Spleen (tissue), 11 donors: ENCODE measurements at regions not wholly inside any gene's neighbourhood (a gene's known extent, or its start where the extent isn't known, plus 50 kb on each side); places are given as distances from the start of the nearest gene placed in this dataset.

Source experiments
- DNase-seq: peaks from one replicate; pipeline ENCODE4 v3.0.0-alpha.2; 2020
- H3K27ac ChIP-seq, 8 donors: fragments of 200-600 bp; sonication (generic) in 7 of 8; 1 replicate in 4 of 8; 2 replicates in 4 of 8; pipeline versions ENCODE4 v1.5.0 to v1.8.0; 2016 to 2021; ENCODE audit warnings: inconsistent platforms in 4 of 8, mild to moderate bottlenecking in 4 of 8, moderate library complexity in 1 of 8
- H3K27me3 ChIP-seq, 7 donors: fragments of 200-600 bp; sonication (generic) in 6 of 7; replicated peaks in 1 of 7; 1 replicate in 4 of 7; 2 replicates in 3 of 7; pipeline versions ENCODE4 v1.5.0 to v1.8.0; 2016 to 2021; ENCODE audit warnings: inconsistent platforms in 3 of 7, mild to moderate bottlenecking in 1 of 7
- H3K36me3 ChIP-seq, 6 donors: fragments of 200-600 bp; sonication (generic) in 5 of 6; 1 replicate in 4 of 6; 2 replicates in 2 of 6; pipeline versions ENCODE4 v1.5.0 to v1.8.0; 2016 to 2021; ENCODE audit warnings: inconsistent platforms in 2 of 6
- H3K4me1 ChIP-seq, 6 donors: fragments of 200-600 bp; sonication (generic) in 5 of 6; 1 replicate in 3 of 6; 2 replicates in 3 of 6; pipeline versions ENCODE4 v1.5.0 to v1.8.0; 2016 to 2021; ENCODE audit warnings: inconsistent platforms in 3 of 6
- H3K4me3 ChIP-seq, 8 donors: fragments of 200-600 bp; sonication (generic) in 7 of 8; 1 replicate in 4 of 8; 2 replicates in 4 of 8; pipeline versions ENCODE4 v1.5.0 to v1.8.0; 2016 to 2021; ENCODE audit warnings: inconsistent platforms in 4 of 8, mild to moderate bottlenecking in 4 of 8, moderate library complexity in 2 of 8
- H3K9me3 ChIP-seq, 8 donors: fragments of 200-600 bp; sonication (generic) in 7 of 8; 1 replicate in 4 of 8; 2 replicates in 4 of 8; pipeline versions ENCODE4 v1.5.0 to v1.8.0; 2016 to 2021; ENCODE audit warnings: inconsistent platforms in 4 of 8
- POLR2A ChIP-seq, 3 donors: fragments of 450-650 bp; IDR thresholded peaks; one replicate each; pipeline ENCODE4 v1.5.1; 2017; ENCODE audit warnings: antibody characterized with exemption in 3 of 3, mild to moderate bottlenecking in 1 of 3
- POLR2AphosphoS5 ChIP-seq, 3 donors: sonication (generic); formaldehyde crosslinking; IDR thresholded peaks; one replicate each; pipeline ENCODE4 v1.5.1; 2017; ENCODE audit warnings: antibody characterized with exemption in 3 of 3
- WGBS, 5 donors: extraction: QIAGEN DNeasy Blood & Tissue Kit in 3 of 5; methylation state at CpG; one replicate each; pipeline versions ENCODE4 v1.1.5 to v1.1.7; 2013 to 2018; 5-methylcytosine and 5-hydroxymethylcytosine counted together
- intact Hi-C: fragments of 100-400 bp; cut with DNase I; formaldehyde crosslinking; loops from one replicate; pipeline ENCODE4 v1.15.0; 2023; ENCODE audit warnings: low total_unique reads
- TF ChIP-seq, protein P1 (sequence below), 11 experiments: fragments of 200-600 bp in 7 of 11; fragments of 450-650 bp in 4 of 11; sonication (generic) in 4 of 11; IDR thresholded peaks in 8 of 11; conservative IDR thresholded peaks in 3 of 11; 1 replicate in 7 of 11; 2 replicates in 4 of 11; pipeline versions ENCODE4 v1.4.0 to v1.8.0; 2016 to 2021; ENCODE audit warnings: antibody characterized with exemption in 11 of 11, inconsistent platforms in 4 of 11, mild to moderate bottlenecking in 1 of 11
- donor health status: healthy with polysubstance abuse.
- donor health status: DM: no; HTN: no; CAD: no; lungs with moderate emphysema.
- donor health status: DM: no; HTN: no; CAD: no.
- donor health status: Bipolar disorder and iron deficiency.
- donor health status: healthy.
- donor health status: DM: no; HTN: no; CAD: no.
- donor health status: DM: yes; HTN: yes; CAD: no.

GRCh38 chr12:74915718-74916117 lies 293.9 kb downstream of the KCNC2 start:
- no peaks in the 10 kb centered on the region for H3K4me1 ChIP-seq
- no peak overlapping the region for H3K27ac ChIP-seq
- intact Hi-C loops: no loop called here
- H3K9me3 ChIP-seq: no peaks in the 10 kb centered on the region
- H3K36me3 ChIP-seq: no peaks in the 10 kb centered on the region
- no peak for DNase-seq
- TF ChIP-seq, protein P1, sequence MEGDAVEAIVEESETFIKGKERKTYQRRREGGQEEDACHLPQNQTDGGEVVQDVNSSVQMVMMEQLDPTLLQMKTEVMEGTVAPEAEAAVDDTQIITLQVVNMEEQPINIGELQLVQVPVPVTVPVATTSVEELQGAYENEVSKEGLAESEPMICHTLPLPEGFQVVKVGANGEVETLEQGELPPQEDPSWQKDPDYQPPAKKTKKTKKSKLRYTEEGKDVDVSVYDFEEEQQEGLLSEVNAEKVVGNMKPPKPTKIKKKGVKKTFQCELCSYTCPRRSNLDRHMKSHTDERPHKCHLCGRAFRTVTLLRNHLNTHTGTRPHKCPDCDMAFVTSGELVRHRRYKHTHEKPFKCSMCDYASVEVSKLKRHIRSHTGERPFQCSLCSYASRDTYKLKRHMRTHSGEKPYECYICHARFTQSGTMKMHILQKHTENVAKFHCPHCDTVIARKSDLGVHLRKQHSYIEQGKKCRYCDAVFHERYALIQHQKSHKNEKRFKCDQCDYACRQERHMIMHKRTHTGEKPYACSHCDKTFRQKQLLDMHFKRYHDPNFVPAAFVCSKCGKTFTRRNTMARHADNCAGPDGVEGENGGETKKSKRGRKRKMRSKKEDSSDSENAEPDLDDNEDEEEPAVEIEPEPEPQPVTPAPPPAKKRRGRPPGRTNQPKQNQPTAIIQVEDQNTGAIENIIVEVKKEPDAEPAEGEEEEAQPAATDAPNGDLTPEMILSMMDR (IDR thresholded peaks at IDR 0.05 in 8 of 11, conservative IDR thresholded peaks at IDR 0.05 in 3 of 11): no peak
- TF ChIP-seq POLR2AphosphoS5 (IDR thresholded peaks at IDR 0.05): no peak
- H3K4me3 ChIP-seq: no peak overlapping the region
- H3K27me3 ChIP-seq: no peaks in the 10 kb centered on the region

DNA sequence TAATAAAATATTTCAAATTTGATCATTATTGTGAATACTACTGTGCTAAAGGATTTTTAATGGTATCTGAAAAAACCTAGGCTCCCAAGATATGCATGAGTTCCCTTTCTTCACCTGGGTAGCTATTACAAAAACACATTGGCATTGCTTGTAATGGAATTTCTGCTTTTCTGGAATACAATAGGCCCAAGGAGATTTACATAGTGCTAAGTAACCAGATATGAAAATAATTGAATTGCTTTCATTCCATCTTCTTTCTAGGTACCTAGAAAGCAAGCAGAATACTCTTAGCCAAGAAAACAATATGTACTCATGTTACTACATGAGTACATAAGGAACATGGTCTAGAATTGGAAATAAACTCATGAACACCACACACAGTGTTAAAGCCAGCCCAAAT lies 291.9 kb downstream of the KCNC2 start:
- Histone ChIP-seq H3K9me3 (peaks cover 0 to 7% (median under 1%) of the 10 kb centered on the region in 8 donors), H3K27ac (no peak overlapping the region), H3K4me1 (no peaks in the 10 kb centered on the region), H3K27me3 (no peaks in the 10 kb centered on the region), H3K36me3 (no peaks in the 10 kb centered on the region), H3K4me3 (no peak overlapping the region)
- intact Hi-C loops: no loop called here
- no peak for DNase-seq
- TF ChIP-seq POLR2AphosphoS5 (IDR thresholded peaks at IDR 0.05) (no peak), POLR2A (IDR thresholded peaks at IDR 0.05) (no peak)
- TF ChIP-seq, protein P1 (IDR thresholded peaks at IDR 0.05 in 8 of 11, conservative IDR thresholded peaks at IDR 0.05 in 3 of 11): no peak

- DNase-seq: no peak
- H3K9me3 ChIP-seq: peaks cover 0 to 12% (median 3%) of the 10 kb centered on the region in 8 donors
These were observed 291.3 kb downstream of the KCNC2 start for GRCh38 chr12:74918291-74918690.

GRCh38 chr12:74922117-74922516 lies 287.5 kb downstream of the KCNC2 start:
- WGBS, 5 donors: 38 to 63% (median 50%) methylated on average over 1 of the region's 1 CpG
- Histone ChIP-seq H3K27ac (no peak overlapping the region), H3K27me3 (no peaks in the 10 kb centered on the region), H3K4me3 (no peak overlapping the region), H3K9me3 (peaks cover 0 to 35% (median 18%) of the 10 kb centered on the region in 8 donors), H3K36me3 (no peaks in the 10 kb centered on the region), H3K4me1 (no peaks in the 10 kb centered on the region)
- DNase-seq: no peak
- no peak for TF ChIP-seq POLR2AphosphoS5 (IDR thresholded peaks at IDR 0.05)
- TF ChIP-seq POLR2A (IDR thresholded peaks at IDR 0.05): no peak
- TF ChIP-seq, protein P1 (IDR thresholded peaks at IDR 0.05 in 8 of 11, conservative IDR thresholded peaks at IDR 0.05 in 3 of 11): no peak
- intact Hi-C loops: no loop called here

More at GRCh38 chr12:74918291-74918690, 291.3 kb downstream of the KCNC2 start:
- intact Hi-C loops: no loop called here
- H3K27me3 ChIP-seq: no peaks in the 10 kb centered on the region
- no peak overlapping the region for H3K4me3 ChIP-seq
- 0 to 31% (median 1%) methylated on average over 1 of the region's 1 CpG for WGBS, 5 donors
- no peaks in the 10 kb centered on the region for H3K36me3 ChIP-seq
- TF ChIP-seq, protein P1 (IDR thresholded peaks at IDR 0.05 in 8 of 11, conservative IDR thresholded peaks at IDR 0.05 in 3 of 11): no peak
- TF ChIP-seq POLR2AphosphoS5 (IDR thresholded peaks at IDR 0.05): no peak
- no peak for TF ChIP-seq POLR2A (IDR thresholded peaks at IDR 0.05)
- H3K27ac ChIP-seq: no peak overlapping the region
- H3K4me1 ChIP-seq: no peaks in the 10 kb centered on the region
